HCT116 (cell line): ENCODE measurements at regions not wholly inside any gene's neighbourhood (a gene's known extent, or its start where the extent isn't known, plus 50 kb on each side); places are given as distances from the start of the nearest gene placed in this dataset.

Experiments used
- ATAC-seq: fragments of 200-7000 bp; cut with Tn5 transposase; 2 replicates; pipeline ENCODE4 v1.9.1; 2020; ENCODE audit warnings: mild to moderate bottlenecking, moderate library complexity
- BruUV-seq: library from RNA; stranded (reverse); fragments of 400-500 nt; replicated peaks from 2 replicates; lab custom pipeline; 2021; lab: Mats Ljungman, UMichigan
- CTCF ChIA-PET: fragments of 300-600 bp; sonication (Branson Sonifier 250); formaldehyde crosslinking; loops from one replicate; lab custom pipeline; 2021; ENCODE audit warnings: antibody characterized with exemption; lab: Charles Lee
- POLR2A ChIA-PET: fragments of 300-600, 350-600 bp; sonication (Branson Sonifier 250); formaldehyde crosslinking; loops from one replicate; lab custom pipeline; 2021; ENCODE audit warnings: antibody characterized with exemption; lab: Charles Lee
- RAD21 ChIA-PET, 2 experiments: fragments of 300-600 bp; sonication (Branson Sonifier 250); formaldehyde crosslinking; loops; one replicate each; lab custom pipeline; 2023; ENCODE audit warnings: low total read pairs in 2 of 2; ENCODE audit not compliant: uncharacterized antibody in 2 of 2, unreplicated experiment in 2 of 2, low non-redundant PET in 1 of 2; lab: Charles Lee
- DNase-seq: peaks from one replicate; pipeline ENCODE4 v3.0.0-alpha.2; 2010; ENCODE audit warnings: low read depth, low spot score
- H2AFZ ChIP-seq: fragments of 200-600 bp; shearing (Covaris generic), sonication (generic); 2 replicates; pipeline ENCODE4 v1.6.1; 2017; ENCODE audit warnings: low read depth, mixed run types, mixed read lengths, antibody characterized with exemption, low read length; ENCODE audit not compliant: poor library complexity, severe bottlenecking
- H3K27ac ChIP-seq: 2 replicates; pipeline ENCODE4 v1.5.1; 2012; ENCODE audit warnings: low read depth, low read length
- H3K27me3 ChIP-seq: fragments of 200-600 bp; sonication (generic); 2 replicates; pipeline ENCODE4 v1.6.1; 2016; ENCODE audit warnings: mixed run types, low read length, mixed read lengths; ENCODE audit not compliant: insufficient read depth
- H3K36me3 ChIP-seq, 2 experiments: fragments of 200-500 bp in 1 of 2; fragments of 200-600 bp in 1 of 2; sonication (Bioruptor generic) in 1 of 2; sonication (generic) in 1 of 2; 2 replicates each; pipeline versions ENCODE4 v1.5.1 to v1.6.1; 2014 to 2016; ENCODE audit warnings: low read length in 2 of 2, inconsistent platforms in 1 of 2, mixed read lengths in 1 of 2, mixed run types in 1 of 2; ENCODE audit not compliant: insufficient read depth in 2 of 2, control insufficient read depth in 1 of 2
- H3K4me1 ChIP-seq, 2 experiments: fragments of 200-600 bp in 1 of 2; sonication (generic) in 1 of 2; 2 replicates each; pipeline versions ENCODE4 v1.5.1 to v1.6.1; 2012 to 2017; ENCODE audit warnings: low read length in 2 of 2, inconsistent platforms in 1 of 2, mild to moderate bottlenecking in 1 of 2, mixed read lengths in 1 of 2, mixed run types in 1 of 2, moderate library complexity in 1 of 2; ENCODE audit not compliant: insufficient read depth in 2 of 2, control insufficient read depth in 1 of 2
- H3K4me2 ChIP-seq: fragments of 200-600 bp; sonication (generic); 2 replicates; pipeline ENCODE4 v1.6.1; 2017; ENCODE audit warnings: mixed run types, low read length, mixed read lengths
- H3K4me3 ChIP-seq, 2 experiments: fragments of 200-600 bp in 1 of 2; sonication (generic) in 1 of 2; replicated peaks in 1 of 2; 2 replicates each; pipeline ENCODE4 v1.5.1; 2011 to 2016; ENCODE audit warnings: low read length in 2 of 2, control low read depth in 1 of 2, low read depth in 1 of 2, mild to moderate bottlenecking in 1 of 2, mixed read lengths in 1 of 2, mixed run types in 1 of 2
- H3K79me2 ChIP-seq: fragments of 200-600 bp; sonication (generic); 2 replicates; pipeline ENCODE4 v1.6.1; 2017; ENCODE audit warnings: mild to moderate bottlenecking, mixed run types, low read length, moderate library complexity, mixed read lengths; ENCODE audit not compliant: insufficient read depth
- H3K9ac ChIP-seq: fragments of 200-600 bp; sonication (generic); 2 replicates; pipeline ENCODE4 v1.6.1; 2016; ENCODE audit warnings: low read length, mixed read lengths
- H3K9me2 ChIP-seq: fragments of 200-600 bp; sonication (generic), shearing (Covaris generic); 2 replicates; pipeline ENCODE4 v1.6.1; 2017; ENCODE audit warnings: mixed run types, mild to moderate bottlenecking, moderate library complexity; ENCODE audit not compliant: insufficient read depth
- H3K9me3 ChIP-seq, 2 experiments: fragments of 200-500 bp in 1 of 2; fragments of 200-600 bp in 1 of 2; sonication (Bioruptor generic) in 1 of 2; sonication (generic) in 1 of 2; 2 replicates each; pipeline ENCODE4 v1.6.1; 2014 to 2017; ENCODE audit warnings: low read length in 2 of 2, mixed read lengths in 2 of 2, inconsistent platforms in 1 of 2, low read depth in 1 of 2, mild to moderate bottlenecking in 1 of 2, mixed run types in 1 of 2, moderate library complexity in 1 of 2; ENCODE audit not compliant: control insufficient read depth in 1 of 2, insufficient read depth in 1 of 2
- H4K20me1 ChIP-seq: fragments of 200-600 bp; sonication (generic), shearing (Covaris generic); 2 replicates; pipeline ENCODE4 v1.6.1; 2017; ENCODE audit warnings: mixed run types, mild to moderate bottlenecking, moderate library complexity; ENCODE audit not compliant: insufficient read depth
- CBX3 ChIP-seq: IDR thresholded peaks from 2 replicates; pipeline ENCODE4 v1.6.1; 2012; ENCODE audit warnings: low read depth
- CEBPB ChIP-seq: IDR thresholded peaks from 2 replicates; pipeline ENCODE4 v1.6.1; 2012; ENCODE audit warnings: low read depth
- EGR1 ChIP-seq: IDR thresholded peaks from 2 replicates; pipeline ENCODE4 v1.6.1; 2012; ENCODE audit warnings: low read depth
- EZH2 ChIP-seq: fragments of 200-600 bp; sonication (generic); IDR thresholded peaks from 2 replicates; pipeline ENCODE4 v1.6.1; 2017; ENCODE audit warnings: antibody characterized with exemption, mixed run types
- EZH2phosphoT487 ChIP-seq: fragments of 200-600 bp; IDR thresholded peaks from 2 replicates; pipeline ENCODE4 v1.6.1; 2018; ENCODE audit warnings: antibody characterized with exemption, borderline replicate concordance
- FOSL1 ChIP-seq: IDR thresholded peaks from 2 replicates; pipeline ENCODE4 v1.6.1; 2012; ENCODE audit warnings: low read depth
- JUND ChIP-seq: IDR thresholded peaks from 2 replicates; pipeline ENCODE4 v1.6.1; 2012
- POLR2A ChIP-seq: IDR thresholded peaks from 2 replicates; pipeline ENCODE4 v1.7.0; 2011; ENCODE audit warnings: borderline replicate concordance; ENCODE audit not compliant: insufficient read depth, insufficient read length; ENCODE audit errors: extremely low read depth
- POLR2AphosphoS5 ChIP-seq: IDR thresholded peaks from 2 replicates; pipeline ENCODE4 v1.6.1; 2011; ENCODE audit warnings: mild to moderate bottlenecking, low read depth, low read length, moderate library complexity
- RAD21 ChIP-seq: IDR thresholded peaks from 2 replicates; pipeline ENCODE4 v1.6.1; 2012; ENCODE audit warnings: low read depth, mild to moderate bottlenecking
- SP1 ChIP-seq: IDR thresholded peaks from 2 replicates; pipeline ENCODE4 v1.6.1; 2012; ENCODE audit warnings: low read depth
- SRF ChIP-seq: IDR thresholded peaks from 2 replicates; pipeline ENCODE4 v1.6.1; 2012; ENCODE audit warnings: low read depth
- YY1 ChIP-seq: IDR thresholded peaks from 2 replicates; pipeline ENCODE4 v1.6.1; 2011; ENCODE audit warnings: low read length, low read depth, moderate library complexity, mild to moderate bottlenecking; ENCODE audit not compliant: insufficient replicate concordance; ENCODE audit errors: extremely low read depth
- ZFX ChIP-seq: fragments of 450-650 bp; IDR thresholded peaks from 2 replicates; pipeline ENCODE4 v1.6.1; 2017
- ZNF274 ChIP-seq: fragments of 200-500 bp; sonication (Bioruptor generic); IDR thresholded peaks from 2 replicates; pipeline ENCODE4 v1.6.1; 2014; ENCODE audit warnings: mild to moderate bottlenecking, low read depth, low read length, inconsistent platforms
- intact Hi-C: fragments of 100-400 bp; cut with micrococcal nuclease; formaldehyde crosslinking; loops from 2 replicates; pipeline ENCODE4 v1.10.0; 2022
- TF ChIP-seq, protein P1 (sequence below): IDR thresholded peaks from 2 replicates; pipeline ENCODE4 v1.6.1; 2012
- TF ChIP-seq, protein P2 (sequence below): IDR thresholded peaks from 2 replicates; pipeline ENCODE4 v1.6.1; 2011; ENCODE audit warnings: mild to moderate bottlenecking, low read length, moderate library complexity; ENCODE audit not compliant: insufficient replicate concordance; ENCODE audit errors: extremely low read depth
- TF ChIP-seq, protein P3 (sequence below): IDR thresholded peaks from 2 replicates; pipeline ENCODE4 v1.6.1; 2012
- TF ChIP-seq, protein P4 (sequence below): IDR thresholded peaks from 2 replicates; pipeline ENCODE4 v1.6.1; 2012; ENCODE audit warnings: low read depth

DNA sequence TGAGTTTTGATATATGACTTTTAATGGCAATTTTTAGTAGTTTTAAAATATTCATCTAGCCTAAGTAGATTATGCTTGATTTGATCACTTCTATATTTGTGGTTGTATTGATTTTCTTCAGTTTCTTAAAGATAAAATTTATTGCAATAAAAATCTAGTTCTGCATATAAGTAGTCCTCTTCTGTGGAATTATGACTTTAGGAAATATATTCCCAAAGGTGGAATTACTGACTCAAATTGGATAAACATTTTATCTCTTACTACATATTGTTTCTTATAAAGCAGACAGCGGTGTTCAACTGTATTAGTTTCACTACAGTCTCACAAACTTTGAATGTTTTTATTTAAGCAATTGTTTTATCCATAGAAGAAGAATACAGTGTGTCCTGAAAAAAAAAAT, 883.0 kb upstream of the SEMA6A start:
- no TSS peak for BruUV-seq
- H3K79me2 ChIP-seq = no peaks in the 10 kb centered on the region
- no peaks in the 10 kb centered on the region for H3K9me2 ChIP-seq
- no peak overlapping the region for H2AFZ ChIP-seq
- DNase-seq = no peak
- no peaks in the 10 kb centered on the region for H3K36me3 ChIP-seq
- no peak overlapping the region for H3K27ac ChIP-seq
- no peaks in the 10 kb centered on the region for H3K27me3 ChIP-seq
- no peaks in the 10 kb centered on the region for H3K4me1 ChIP-seq
- ChIA-PET POLR2A (no interaction called here), RAD21 (no interaction called here), CTCF (no interaction called here)
- H3K9ac ChIP-seq = no peak overlapping the region
- no peaks in the 10 kb centered on the region for H4K20me1 ChIP-seq
- H3K4me2 ChIP-seq = no peak overlapping the region
- intact Hi-C loops = no loop called here
- no peak for ATAC-seq
- no peak overlapping the region for H3K4me3 ChIP-seq
- TF ChIP-seq, protein P1, sequence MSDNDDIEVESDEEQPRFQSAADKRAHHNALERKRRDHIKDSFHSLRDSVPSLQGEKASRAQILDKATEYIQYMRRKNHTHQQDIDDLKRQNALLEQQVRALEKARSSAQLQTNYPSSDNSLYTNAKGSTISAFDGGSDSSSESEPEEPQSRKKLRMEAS = no peak
- TF ChIP-seq JUND (no peak), ZNF274 (no peak), CEBPB (no peak), CBX3 (no peak), EGR1 (no peak), EZH2 (no peak), POLR2AphosphoS5 (no peak), SP1 (no peak), YY1 (no peak), POLR2A (no peak), ZFX (no peak), SRF (no peak), FOSL1 (no peak), RAD21 (no peak), EZH2phosphoT487 (no peak)
- TF ChIP-seq, protein P2, sequence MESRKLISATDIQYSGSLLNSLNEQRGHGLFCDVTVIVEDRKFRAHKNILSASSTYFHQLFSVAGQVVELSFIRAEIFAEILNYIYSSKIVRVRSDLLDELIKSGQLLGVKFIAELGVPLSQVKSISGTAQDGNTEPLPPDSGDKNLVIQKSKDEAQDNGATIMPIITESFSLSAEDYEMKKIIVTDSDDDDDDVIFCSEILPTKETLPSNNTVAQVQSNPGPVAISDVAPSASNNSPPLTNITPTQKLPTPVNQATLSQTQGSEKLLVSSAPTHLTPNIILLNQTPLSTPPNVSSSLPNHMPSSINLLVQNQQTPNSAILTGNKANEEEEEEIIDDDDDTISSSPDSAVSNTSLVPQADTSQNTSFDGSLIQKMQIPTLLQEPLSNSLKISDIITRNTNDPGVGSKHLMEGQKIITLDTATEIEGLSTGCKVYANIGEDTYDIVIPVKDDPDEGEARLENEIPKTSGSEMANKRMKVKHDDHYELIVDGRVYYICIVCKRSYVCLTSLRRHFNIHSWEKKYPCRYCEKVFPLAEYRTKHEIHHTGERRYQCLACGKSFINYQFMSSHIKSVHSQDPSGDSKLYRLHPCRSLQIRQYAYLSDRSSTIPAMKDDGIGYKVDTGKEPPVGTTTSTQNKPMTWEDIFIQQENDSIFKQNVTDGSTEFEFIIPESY = no peak
- TF ChIP-seq, protein P3, sequence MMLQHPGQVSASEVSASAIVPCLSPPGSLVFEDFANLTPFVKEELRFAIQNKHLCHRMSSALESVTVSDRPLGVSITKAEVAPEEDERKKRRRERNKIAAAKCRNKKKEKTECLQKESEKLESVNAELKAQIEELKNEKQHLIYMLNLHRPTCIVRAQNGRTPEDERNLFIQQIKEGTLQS = no peak
- TF ChIP-seq, protein P4, sequence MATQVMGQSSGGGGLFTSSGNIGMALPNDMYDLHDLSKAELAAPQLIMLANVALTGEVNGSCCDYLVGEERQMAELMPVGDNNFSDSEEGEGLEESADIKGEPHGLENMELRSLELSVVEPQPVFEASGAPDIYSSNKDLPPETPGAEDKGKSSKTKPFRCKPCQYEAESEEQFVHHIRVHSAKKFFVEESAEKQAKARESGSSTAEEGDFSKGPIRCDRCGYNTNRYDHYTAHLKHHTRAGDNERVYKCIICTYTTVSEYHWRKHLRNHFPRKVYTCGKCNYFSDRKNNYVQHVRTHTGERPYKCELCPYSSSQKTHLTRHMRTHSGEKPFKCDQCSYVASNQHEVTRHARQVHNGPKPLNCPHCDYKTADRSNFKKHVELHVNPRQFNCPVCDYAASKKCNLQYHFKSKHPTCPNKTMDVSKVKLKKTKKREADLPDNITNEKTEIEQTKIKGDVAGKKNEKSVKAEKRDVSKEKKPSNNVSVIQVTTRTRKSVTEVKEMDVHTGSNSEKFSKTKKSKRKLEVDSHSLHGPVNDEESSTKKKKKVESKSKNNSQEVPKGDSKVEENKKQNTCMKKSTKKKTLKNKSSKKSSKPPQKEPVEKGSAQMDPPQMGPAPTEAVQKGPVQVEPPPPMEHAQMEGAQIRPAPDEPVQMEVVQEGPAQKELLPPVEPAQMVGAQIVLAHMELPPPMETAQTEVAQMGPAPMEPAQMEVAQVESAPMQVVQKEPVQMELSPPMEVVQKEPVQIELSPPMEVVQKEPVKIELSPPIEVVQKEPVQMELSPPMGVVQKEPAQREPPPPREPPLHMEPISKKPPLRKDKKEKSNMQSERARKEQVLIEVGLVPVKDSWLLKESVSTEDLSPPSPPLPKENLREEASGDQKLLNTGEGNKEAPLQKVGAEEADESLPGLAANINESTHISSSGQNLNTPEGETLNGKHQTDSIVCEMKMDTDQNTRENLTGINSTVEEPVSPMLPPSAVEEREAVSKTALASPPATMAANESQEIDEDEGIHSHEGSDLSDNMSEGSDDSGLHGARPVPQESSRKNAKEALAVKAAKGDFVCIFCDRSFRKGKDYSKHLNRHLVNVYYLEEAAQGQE = no peak
- H3K9me3 ChIP-seq = no peaks in the 10 kb centered on the region
